ENCODE measurements at regions not wholly inside any gene's neighbourhood (a gene's known extent, or its start where the extent isn't known, plus 50 kb on each side); places are given as distances from the start of the nearest gene placed in this dataset.

DNA sequence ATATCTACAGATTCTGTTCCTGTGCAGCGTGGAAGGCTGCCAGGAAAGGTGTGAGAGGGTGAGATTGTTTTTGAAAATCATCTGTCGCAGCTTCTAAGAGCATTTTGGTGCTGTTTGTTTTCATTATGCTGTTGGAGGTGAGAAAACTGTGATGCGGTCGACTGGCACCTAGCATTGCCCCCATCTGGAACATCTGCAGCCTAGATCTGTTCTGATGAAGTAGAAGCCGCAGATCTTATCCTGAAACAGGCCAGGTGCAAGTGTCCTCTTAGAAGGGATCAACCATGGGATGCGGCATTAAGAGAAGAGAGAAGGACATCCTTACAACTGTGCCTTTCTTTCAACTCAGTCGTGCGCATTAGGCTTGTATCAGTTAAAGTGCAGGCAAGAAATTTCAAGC is 167.3 kb downstream of the CDH26 start:
- H4K20me1 ChIP-seq (ENCODE audit: insufficient read depth), result no peaks in the 10 kb centered on the region
- H3K79me2 ChIP-seq (ENCODE audit: insufficient read depth), result no peaks in the 10 kb centered on the region
- TF ChIP-seq EZH2phosphoT487 (IDR thresholded peaks at IDR 0.05; ENCODE audit: borderline replicate concordance, low read depth) (no peak), FOSL2 (IDR thresholded peaks at IDR 0.05; ENCODE audit: borderline replicate concordance, low read depth) (no peak), RXRA (IDR thresholded peaks at IDR 0.05; ENCODE audit: borderline replicate concordance, low read depth) (no peak), TCF12 (IDR thresholded peaks at IDR 0.05) (no peak), CHD2 (IDR thresholded peaks at IDR 0.05; ENCODE audit: low read length, partially characterized antibody) (no peak), NFIC (IDR thresholded peaks at IDR 0.05; ENCODE audit: borderline replicate concordance) (no peak), MXI1 (IDR thresholded peaks at IDR 0.05; ENCODE audit: low read depth, low read length) (no peak), RAD21 (IDR thresholded peaks at IDR 0.05; ENCODE audit: low read length) (no peak), ELF1 (IDR thresholded peaks at IDR 0.05) (no peak), RCOR1 (IDR thresholded peaks at IDR 0.05; ENCODE audit: low read length) (no peak)
- TF ChIP-seq, protein P1, sequence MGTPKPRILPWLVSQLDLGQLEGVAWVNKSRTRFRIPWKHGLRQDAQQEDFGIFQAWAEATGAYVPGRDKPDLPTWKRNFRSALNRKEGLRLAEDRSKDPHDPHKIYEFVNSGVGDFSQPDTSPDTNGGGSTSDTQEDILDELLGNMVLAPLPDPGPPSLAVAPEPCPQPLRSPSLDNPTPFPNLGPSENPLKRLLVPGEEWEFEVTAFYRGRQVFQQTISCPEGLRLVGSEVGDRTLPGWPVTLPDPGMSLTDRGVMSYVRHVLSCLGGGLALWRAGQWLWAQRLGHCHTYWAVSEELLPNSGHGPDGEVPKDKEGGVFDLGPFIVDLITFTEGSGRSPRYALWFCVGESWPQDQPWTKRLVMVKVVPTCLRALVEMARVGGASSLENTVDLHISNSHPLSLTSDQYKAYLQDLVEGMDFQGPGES (IDR thresholded peaks at IDR 0.05; ENCODE audit: low read depth, low read length), result no peak
- TF ChIP-seq, protein P2, sequence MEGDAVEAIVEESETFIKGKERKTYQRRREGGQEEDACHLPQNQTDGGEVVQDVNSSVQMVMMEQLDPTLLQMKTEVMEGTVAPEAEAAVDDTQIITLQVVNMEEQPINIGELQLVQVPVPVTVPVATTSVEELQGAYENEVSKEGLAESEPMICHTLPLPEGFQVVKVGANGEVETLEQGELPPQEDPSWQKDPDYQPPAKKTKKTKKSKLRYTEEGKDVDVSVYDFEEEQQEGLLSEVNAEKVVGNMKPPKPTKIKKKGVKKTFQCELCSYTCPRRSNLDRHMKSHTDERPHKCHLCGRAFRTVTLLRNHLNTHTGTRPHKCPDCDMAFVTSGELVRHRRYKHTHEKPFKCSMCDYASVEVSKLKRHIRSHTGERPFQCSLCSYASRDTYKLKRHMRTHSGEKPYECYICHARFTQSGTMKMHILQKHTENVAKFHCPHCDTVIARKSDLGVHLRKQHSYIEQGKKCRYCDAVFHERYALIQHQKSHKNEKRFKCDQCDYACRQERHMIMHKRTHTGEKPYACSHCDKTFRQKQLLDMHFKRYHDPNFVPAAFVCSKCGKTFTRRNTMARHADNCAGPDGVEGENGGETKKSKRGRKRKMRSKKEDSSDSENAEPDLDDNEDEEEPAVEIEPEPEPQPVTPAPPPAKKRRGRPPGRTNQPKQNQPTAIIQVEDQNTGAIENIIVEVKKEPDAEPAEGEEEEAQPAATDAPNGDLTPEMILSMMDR (IDR thresholded peaks at IDR 0.05), result no peak
- H3K9me2 ChIP-seq, result no peaks in the 10 kb centered on the region
- ChIA-PET POLR2A (no interaction called here), CTCF (no interaction called here)
- no peak overlapping the region for H3K27ac ChIP-seq (ENCODE audit: low read depth in 2 of 2, low read length in 1 of 2)
- H3K4me1 ChIP-seq (ENCODE audit: control insufficient read depth in 1 of 2, insufficient read depth in 2 of 2, low read depth in 1 of 2, low read length in 1 of 2), result no peaks in the 10 kb centered on the region; a peak in 1 of 4 replicates
- H2AFZ ChIP-seq (ENCODE audit: low read depth), result no peak overlapping the region
- no peak for DNase-seq
- no peak overlapping the region for H3K4me3 ChIP-seq (ENCODE audit: low read depth in 2 of 2, low read length in 1 of 2)
- H3K9ac ChIP-seq, result no peak overlapping the region
- no peaks in the 10 kb centered on the region for H3K9me3 ChIP-seq
- H3F3A ChIP-seq (replicated peaks; ENCODE audit: insufficient read depth), result no peaks in the 10 kb centered on the region
- H3K27me3 ChIP-seq (ENCODE audit: insufficient read depth), result no peaks in the 10 kb centered on the region
- 37% methylated on average over 8 of the region's 8 CpGs for WGBS (ENCODE audit: low lambda C conversion rate)
- no peaks in the 10 kb centered on the region for H3K36me3 ChIP-seq (replicated peaks in 1 of 2; ENCODE audit: control insufficient read depth in 1 of 2, insufficient read depth in 2 of 2, low read length in 1 of 2)
- H3K4me2 ChIP-seq, result no peak overlapping the region

DNA sequence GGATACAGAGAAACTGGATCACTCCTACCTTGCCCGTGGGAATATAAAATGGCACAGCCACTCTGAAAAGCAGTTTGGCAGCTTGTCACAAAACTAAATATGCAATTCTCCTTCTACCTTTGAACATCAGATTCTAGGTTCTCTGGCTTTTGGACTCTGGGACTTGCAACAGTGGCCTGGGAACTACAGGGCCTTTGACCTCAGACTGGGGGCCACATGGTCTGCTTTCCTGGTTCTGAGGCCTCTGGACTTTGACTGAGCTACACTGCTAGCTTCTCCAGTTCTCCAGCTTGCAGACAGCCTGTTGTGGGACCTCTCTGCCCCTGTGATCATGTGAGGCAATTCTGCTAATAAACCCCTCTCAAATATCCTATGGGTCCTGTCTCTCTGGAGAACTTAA is 168.8 kb downstream of the CDH26 start:
- Histone ChIP-seq H3K9me3 (no peaks in the 10 kb centered on the region), H3K36me3 (replicated peaks in 1 of 2; ENCODE audit: control insufficient read depth in 1 of 2, insufficient read depth in 2 of 2, low read length in 1 of 2) (no peaks in the 10 kb centered on the region), H3K27me3 (ENCODE audit: insufficient read depth) (no peaks in the 10 kb centered on the region)

More for the DNA sequence above, 168.8 kb downstream of the CDH26 start:
- DNase-seq, result no peak
- Histone ChIP-seq H3K27ac (ENCODE audit: low read depth in 2 of 2, low read length in 1 of 2) (no peak overlapping the region), H3K4me2 (no peak overlapping the region), H3K4me3 (ENCODE audit: low read depth in 2 of 2, low read length in 1 of 2) (no peak overlapping the region), H3K9ac (no peak overlapping the region), H2AFZ (ENCODE audit: low read depth) (no peak overlapping the region), H4K20me1 (ENCODE audit: insufficient read depth) (no peaks in the 10 kb centered on the region), H3K9me2 (no peaks in the 10 kb centered on the region), H3F3A (replicated peaks; ENCODE audit: insufficient read depth) (no peaks in the 10 kb centered on the region), H3K4me1 (ENCODE audit: control insufficient read depth in 1 of 2, insufficient read depth in 2 of 2, low read depth in 1 of 2, low read length in 1 of 2) (no peaks in the 10 kb centered on the region; a peak in 1 of 4 replicates), H3K79me2 (ENCODE audit: insufficient read depth) (no peaks in the 10 kb centered on the region)
- CTCF ChIA-PET, result no interaction called here
- WGBS (ENCODE audit: low lambda C conversion rate), result 55% methylated on average over 1 of the region's 1 CpG
- no peak for TF ChIP-seq JUND (IDR thresholded peaks at IDR 0.05)
- TF ChIP-seq SIN3A (IDR thresholded peaks at IDR 0.05; ENCODE audit: borderline replicate concordance, low read depth, low read length), result no peak
- TF ChIP-seq, protein P3, sequence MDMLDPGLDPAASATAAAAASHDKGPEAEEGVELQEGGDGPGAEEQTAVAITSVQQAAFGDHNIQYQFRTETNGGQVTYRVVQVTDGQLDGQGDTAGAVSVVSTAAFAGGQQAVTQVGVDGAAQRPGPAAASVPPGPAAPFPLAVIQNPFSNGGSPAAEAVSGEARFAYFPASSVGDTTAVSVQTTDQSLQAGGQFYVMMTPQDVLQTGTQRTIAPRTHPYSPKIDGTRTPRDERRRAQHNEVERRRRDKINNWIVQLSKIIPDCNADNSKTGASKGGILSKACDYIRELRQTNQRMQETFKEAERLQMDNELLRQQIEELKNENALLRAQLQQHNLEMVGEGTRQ (IDR thresholded peaks at IDR 0.05; ENCODE audit: borderline replicate concordance, low read depth, low read length), result no peak
- no peak for TF ChIP-seq MXI1 (IDR thresholded peaks at IDR 0.05; ENCODE audit: low read depth, low read length)
- TF ChIP-seq MEF2A (IDR thresholded peaks at IDR 0.05; ENCODE audit: borderline replicate concordance, low read depth), result no peak
- TF ChIP-seq, protein P4, sequence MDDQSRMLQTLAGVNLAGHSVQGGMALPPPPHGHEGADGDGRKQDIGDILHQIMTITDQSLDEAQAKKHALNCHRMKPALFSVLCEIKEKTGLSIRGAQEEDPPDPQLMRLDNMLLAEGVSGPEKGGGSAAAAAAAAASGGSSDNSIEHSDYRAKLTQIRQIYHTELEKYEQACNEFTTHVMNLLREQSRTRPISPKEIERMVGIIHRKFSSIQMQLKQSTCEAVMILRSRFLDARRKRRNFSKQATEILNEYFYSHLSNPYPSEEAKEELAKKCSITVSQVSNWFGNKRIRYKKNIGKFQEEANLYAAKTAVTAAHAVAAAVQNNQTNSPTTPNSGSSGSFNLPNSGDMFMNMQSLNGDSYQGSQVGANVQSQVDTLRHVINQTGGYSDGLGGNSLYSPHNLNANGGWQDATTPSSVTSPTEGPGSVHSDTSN (IDR thresholded peaks at IDR 0.05), result no peak
- no peak for TF ChIP-seq RCOR1 (IDR thresholded peaks at IDR 0.05; ENCODE audit: low read length)
- no peak for TF ChIP-seq SMC3 (IDR thresholded peaks at IDR 0.05; ENCODE audit: low read depth, low read length)
- TF ChIP-seq NFIC (IDR thresholded peaks at IDR 0.05; ENCODE audit: borderline replicate concordance), result no peak
- no peak for TF ChIP-seq FOXJ3 (CRISPR knock-in tag; IDR thresholded peaks at IDR 0.05)
- no peak for TF ChIP-seq NRF1 (IDR thresholded peaks at IDR 0.05; ENCODE audit: low read depth, low read length)
- no peak for TF ChIP-seq ELF1 (IDR thresholded peaks at IDR 0.05)
- TF ChIP-seq TAF1 (IDR thresholded peaks at IDR 0.05; ENCODE audit: borderline replicate concordance, low read depth, low read length), result no peak
- no peak for TF ChIP-seq GABPA (IDR thresholded peaks at IDR 0.05; ENCODE audit: low read depth)
- no peak for TF ChIP-seq FOSL2 (IDR thresholded peaks at IDR 0.05; ENCODE audit: borderline replicate concordance, low read depth)
- TF ChIP-seq TCF12 (IDR thresholded peaks at IDR 0.05), result no peak
- TF ChIP-seq RFX5 (IDR thresholded peaks at IDR 0.05; ENCODE audit: low read length), result no peak
- POLR2A ChIA-PET, result no interaction called here

Data from SK-N-SH (cell line).